ENCODE measurements at regions not wholly inside any gene's neighbourhood (a gene's known extent, or its start where the extent isn't known, plus 50 kb on each side); places are given as distances from the start of the nearest gene placed in this dataset.

GRCh38 chr3:8166014-8166413 lies 335.6 kb upstream of the LMCD1 start:
- TF ChIP-seq POLR2A (IDR thresholded peaks at IDR 0.05) (no peak), CTCF (IDR thresholded peaks at IDR 0.05) (no peak)
